ENCODE measurements at regions not wholly inside any gene's neighbourhood (a gene's known extent, or its start where the extent isn't known, plus 50 kb on each side); places are given as distances from the start of the nearest gene placed in this dataset.

DNA sequence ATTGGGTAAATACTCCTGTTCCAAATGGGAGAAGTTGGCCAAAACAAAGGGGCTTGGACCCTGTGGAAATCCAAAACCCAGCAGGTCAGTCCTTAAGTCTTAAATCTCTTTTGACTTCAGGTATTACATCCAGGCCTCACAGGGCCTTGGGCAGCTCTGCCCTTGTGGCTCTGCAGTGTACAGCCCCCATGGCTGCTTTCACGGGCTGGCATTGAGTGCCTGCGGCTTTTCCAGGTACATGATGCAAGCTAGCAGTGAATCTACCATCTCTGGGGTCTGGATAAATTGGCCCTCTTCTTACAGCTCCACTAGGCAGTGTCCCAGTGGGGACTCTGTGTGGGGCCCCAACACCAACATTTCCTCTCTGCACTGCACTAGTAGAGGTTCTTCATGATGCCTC lies 308.5 kb upstream of the ARRDC3 start:
- Mint-ChIP-seq H3K27ac (ENCODE audit: unreplicated experiment) (no peak overlapping the region), H3K9me3 (ENCODE audit: low read depth) (peaks cover 11% of the 10 kb centered on the region)

DNA sequence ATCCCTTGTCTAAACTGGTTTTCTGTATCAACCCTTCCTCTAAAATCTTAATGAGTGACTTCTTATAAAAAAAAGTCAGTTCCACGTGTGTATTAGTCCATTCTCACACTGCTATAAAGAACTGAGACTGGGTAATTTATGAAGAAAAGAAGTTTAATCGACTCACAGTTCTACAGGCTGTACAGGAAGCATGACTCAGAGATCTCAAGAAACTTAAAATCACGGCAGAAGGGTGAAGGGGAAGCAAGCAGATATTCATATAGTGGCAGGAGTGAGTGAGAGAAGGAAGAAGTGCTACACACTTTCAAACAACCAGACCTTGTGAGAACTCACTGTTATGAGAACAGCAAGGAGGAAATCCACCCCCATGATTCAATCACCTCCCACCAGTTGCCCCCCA lies 307.8 kb upstream of the ARRDC3 start:
- TF ChIP-seq, protein P1, sequence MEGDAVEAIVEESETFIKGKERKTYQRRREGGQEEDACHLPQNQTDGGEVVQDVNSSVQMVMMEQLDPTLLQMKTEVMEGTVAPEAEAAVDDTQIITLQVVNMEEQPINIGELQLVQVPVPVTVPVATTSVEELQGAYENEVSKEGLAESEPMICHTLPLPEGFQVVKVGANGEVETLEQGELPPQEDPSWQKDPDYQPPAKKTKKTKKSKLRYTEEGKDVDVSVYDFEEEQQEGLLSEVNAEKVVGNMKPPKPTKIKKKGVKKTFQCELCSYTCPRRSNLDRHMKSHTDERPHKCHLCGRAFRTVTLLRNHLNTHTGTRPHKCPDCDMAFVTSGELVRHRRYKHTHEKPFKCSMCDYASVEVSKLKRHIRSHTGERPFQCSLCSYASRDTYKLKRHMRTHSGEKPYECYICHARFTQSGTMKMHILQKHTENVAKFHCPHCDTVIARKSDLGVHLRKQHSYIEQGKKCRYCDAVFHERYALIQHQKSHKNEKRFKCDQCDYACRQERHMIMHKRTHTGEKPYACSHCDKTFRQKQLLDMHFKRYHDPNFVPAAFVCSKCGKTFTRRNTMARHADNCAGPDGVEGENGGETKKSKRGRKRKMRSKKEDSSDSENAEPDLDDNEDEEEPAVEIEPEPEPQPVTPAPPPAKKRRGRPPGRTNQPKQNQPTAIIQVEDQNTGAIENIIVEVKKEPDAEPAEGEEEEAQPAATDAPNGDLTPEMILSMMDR (IDR thresholded peaks at IDR 0.05): no peak
- Mint-ChIP-seq H3K4me3 (ENCODE audit: unreplicated experiment) (no peak overlapping the region), H3K36me3 (ENCODE audit: low read depth) (no peaks in the 10 kb centered on the region), H3K27ac (ENCODE audit: unreplicated experiment) (no peak overlapping the region), H3K27me3 (ENCODE audit: low read depth) (no peaks in the 10 kb centered on the region), H3K9me3 (ENCODE audit: low read depth) (peaks cover 4% of the 10 kb centered on the region), H3K4me1 (ENCODE audit: low read depth) (peaks cover 6% of the 10 kb centered on the region)
- DNase-seq (ENCODE audit: low spot score): no peak

More for the DNA sequence above, 308.5 kb upstream of the ARRDC3 start:
- H3K4me3 Mint-ChIP-seq (ENCODE audit: unreplicated experiment): no peak overlapping the region
- DNase-seq (ENCODE audit: low spot score): no peak
- TF ChIP-seq, protein P1 (IDR thresholded peaks at IDR 0.05): no peak
- no peaks in the 10 kb centered on the region for H3K36me3 Mint-ChIP-seq (ENCODE audit: low read depth)
- no peaks in the 10 kb centered on the region for H3K27me3 Mint-ChIP-seq (ENCODE audit: low read depth)
- peaks cover 6% of the 10 kb centered on the region for H3K4me1 Mint-ChIP-seq (ENCODE audit: low read depth)

DNA sequence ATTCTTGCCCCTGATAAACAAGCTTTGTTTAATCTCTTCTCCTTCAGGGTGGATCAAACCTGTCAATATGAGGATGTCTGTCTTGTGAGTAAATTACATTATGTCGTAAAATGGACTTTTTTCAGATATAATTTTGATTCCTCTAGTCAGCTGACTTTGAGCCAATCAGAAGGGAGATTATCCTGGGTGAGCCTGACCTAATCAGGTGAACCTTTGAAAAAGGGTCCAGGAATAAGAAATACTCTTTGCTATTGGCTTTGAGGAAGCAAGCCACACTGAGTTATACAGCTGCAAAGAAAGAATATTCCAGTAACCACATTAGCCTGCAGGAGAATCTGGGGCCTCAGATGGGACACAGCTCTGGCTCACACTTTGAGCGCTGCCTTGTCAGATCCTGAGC lies 304.3 kb upstream of the ARRDC3 start:
- Mint-ChIP-seq H3K9me3 (ENCODE audit: low read depth) (no peaks in the 10 kb centered on the region), H3K4me3 (ENCODE audit: unreplicated experiment) (no peak overlapping the region), H3K36me3 (ENCODE audit: low read depth) (no peaks in the 10 kb centered on the region), H3K4me1 (ENCODE audit: low read depth) (peaks cover 6% of the 10 kb centered on the region), H3K27me3 (ENCODE audit: low read depth) (no peaks in the 10 kb centered on the region), H3K27ac (ENCODE audit: unreplicated experiment) (no peak overlapping the region)
- DNase-seq (ENCODE audit: low spot score): no peak
- TF ChIP-seq, protein P1 (IDR thresholded peaks at IDR 0.05): no peak

DNA sequence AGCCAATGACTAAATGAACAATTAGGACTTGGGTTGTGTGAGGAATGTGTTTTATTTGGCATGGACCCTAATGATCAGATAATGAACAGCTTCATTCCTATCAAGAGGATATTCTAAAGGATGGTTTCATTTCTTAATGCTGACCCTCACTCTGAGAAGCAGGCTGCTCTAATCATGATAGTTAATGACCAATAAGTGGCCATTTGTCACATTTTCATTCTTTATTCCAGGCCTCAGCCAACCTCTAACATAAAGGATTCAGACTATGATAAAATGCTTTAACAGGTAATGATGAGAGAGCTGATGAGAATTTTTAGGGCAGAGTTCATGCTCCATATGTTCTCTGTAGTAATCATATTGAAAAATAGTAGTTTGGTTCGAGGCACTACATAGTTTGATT lies 301.5 kb upstream of the ARRDC3 start:
- DNase-seq (ENCODE audit: low spot score): no peak
- Mint-ChIP-seq H3K4me1 (ENCODE audit: low read depth) (no peaks in the 10 kb centered on the region), H3K27me3 (ENCODE audit: low read depth) (no peaks in the 10 kb centered on the region), H3K9me3 (ENCODE audit: low read depth) (no peaks in the 10 kb centered on the region), H3K4me3 (ENCODE audit: unreplicated experiment) (no peak overlapping the region), H3K36me3 (ENCODE audit: low read depth) (no peaks in the 10 kb centered on the region), H3K27ac (ENCODE audit: unreplicated experiment) (no peak overlapping the region)
- TF ChIP-seq, protein P1 (IDR thresholded peaks at IDR 0.05): no peak

DNA sequence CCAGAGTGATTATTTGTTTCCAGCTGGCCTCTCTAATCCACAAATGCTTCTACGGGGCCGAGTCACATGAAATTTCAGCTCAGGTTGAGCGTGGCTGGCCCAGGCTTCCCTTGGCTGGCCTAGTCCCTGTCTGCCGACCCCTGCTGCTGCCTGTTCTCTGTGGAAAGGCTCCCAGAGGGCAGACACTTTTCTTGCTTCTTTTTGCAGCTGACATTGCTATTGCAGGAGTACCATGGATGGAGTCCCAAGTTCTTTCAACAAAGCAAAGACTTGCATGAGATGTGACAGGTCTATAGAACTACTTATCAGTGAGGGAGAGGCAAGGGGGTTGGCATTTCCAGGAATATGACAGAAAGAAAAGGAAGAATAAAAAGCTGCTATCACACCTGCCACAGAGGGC lies 287.4 kb upstream of the ARRDC3 start:
- no peaks in the 10 kb centered on the region for H3K27me3 Mint-ChIP-seq (ENCODE audit: low read depth)
- no peak overlapping the region for H3K27ac Mint-ChIP-seq (ENCODE audit: unreplicated experiment)
- TF ChIP-seq, protein P1 (IDR thresholded peaks at IDR 0.05): no peak
- DNase-seq (ENCODE audit: low spot score): no peak
- peaks cover 2% of the 10 kb centered on the region for H3K9me3 Mint-ChIP-seq (ENCODE audit: low read depth)
- no peaks in the 10 kb centered on the region for H3K4me1 Mint-ChIP-seq (ENCODE audit: low read depth)
- peaks cover 1% of the 10 kb centered on the region for H3K36me3 Mint-ChIP-seq (ENCODE audit: low read depth)
- no peak overlapping the region for H3K4me3 Mint-ChIP-seq (ENCODE audit: unreplicated experiment)
